ENCODE measurements at regions not wholly inside any gene's neighbourhood (a gene's known extent, or its start where the extent isn't known, plus 50 kb on each side); places are given as distances from the start of the nearest gene placed in this dataset.

DNA sequence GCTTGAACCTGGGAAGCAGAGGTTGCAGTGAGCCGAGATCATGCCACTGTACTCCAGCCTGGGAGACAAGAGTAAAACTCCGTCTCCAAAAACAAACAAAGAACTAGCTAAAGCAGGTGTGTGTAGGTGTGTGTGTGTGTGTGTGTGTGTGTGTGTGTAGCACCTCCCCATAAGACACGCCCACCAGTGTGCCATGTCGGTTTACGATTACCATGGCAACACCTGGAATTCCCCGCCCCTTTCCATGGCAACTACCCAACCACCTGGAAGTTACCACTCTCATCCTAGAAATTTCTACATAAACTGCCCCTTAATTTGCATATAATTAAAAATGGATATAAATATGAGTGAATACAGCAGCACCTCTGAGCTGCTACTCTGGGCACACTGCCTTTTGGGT lies 80.9 kb upstream of the ADGRE5 start:
- TF ChIP-seq, protein P1, sequence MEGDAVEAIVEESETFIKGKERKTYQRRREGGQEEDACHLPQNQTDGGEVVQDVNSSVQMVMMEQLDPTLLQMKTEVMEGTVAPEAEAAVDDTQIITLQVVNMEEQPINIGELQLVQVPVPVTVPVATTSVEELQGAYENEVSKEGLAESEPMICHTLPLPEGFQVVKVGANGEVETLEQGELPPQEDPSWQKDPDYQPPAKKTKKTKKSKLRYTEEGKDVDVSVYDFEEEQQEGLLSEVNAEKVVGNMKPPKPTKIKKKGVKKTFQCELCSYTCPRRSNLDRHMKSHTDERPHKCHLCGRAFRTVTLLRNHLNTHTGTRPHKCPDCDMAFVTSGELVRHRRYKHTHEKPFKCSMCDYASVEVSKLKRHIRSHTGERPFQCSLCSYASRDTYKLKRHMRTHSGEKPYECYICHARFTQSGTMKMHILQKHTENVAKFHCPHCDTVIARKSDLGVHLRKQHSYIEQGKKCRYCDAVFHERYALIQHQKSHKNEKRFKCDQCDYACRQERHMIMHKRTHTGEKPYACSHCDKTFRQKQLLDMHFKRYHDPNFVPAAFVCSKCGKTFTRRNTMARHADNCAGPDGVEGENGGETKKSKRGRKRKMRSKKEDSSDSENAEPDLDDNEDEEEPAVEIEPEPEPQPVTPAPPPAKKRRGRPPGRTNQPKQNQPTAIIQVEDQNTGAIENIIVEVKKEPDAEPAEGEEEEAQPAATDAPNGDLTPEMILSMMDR (IDR thresholded peaks at IDR 0.05), result no peak
- TF ChIP-seq POLR2A (IDR thresholded peaks at IDR 0.05), result no peak

Measured in adrenal gland (tissue), 5 donors.